HUES64 (cell line): ENCODE measurements at regions not wholly inside any gene's neighbourhood (a gene's known extent, or its start where the extent isn't known, plus 50 kb on each side); places are given as distances from the start of the nearest gene placed in this dataset.

Experiments
- H3K27ac ChIP-seq: 2 replicates; pipeline ENCODE4 v1.7.0; 2013; ENCODE audit warnings: low read depth, low read length, inconsistent platforms
- H3K27me3 ChIP-seq: 2 replicates; pipeline ENCODE4 v1.6.1; 2013; ENCODE audit warnings: mild to moderate bottlenecking, low read length; ENCODE audit not compliant: insufficient read depth
- H3K36me3 ChIP-seq: 2 replicates; pipeline ENCODE4 v1.6.1; 2013; ENCODE audit warnings: mild to moderate bottlenecking, low read length; ENCODE audit not compliant: insufficient read depth
- H3K4me1 ChIP-seq: 2 replicates; pipeline ENCODE4 v1.6.1; 2013; ENCODE audit warnings: mild to moderate bottlenecking, low read length, moderate library complexity; ENCODE audit not compliant: insufficient read depth
- H3K4me3 ChIP-seq: 2 replicates; pipeline ENCODE4 v1.5.1; 2013; ENCODE audit warnings: mild to moderate bottlenecking, low read length, moderate library complexity
- H3K9ac ChIP-seq: 2 replicates; pipeline ENCODE4 v1.6.1; 2013; ENCODE audit warnings: mild to moderate bottlenecking, low read depth, low read length
- H3K9me3 ChIP-seq: 2 replicates; pipeline ENCODE4 v1.6.1; 2013; ENCODE audit warnings: low read depth, low read length; ENCODE audit not compliant: insufficient read depth
- WGBS: fragments of 150-250, 120-280 bp; methylation state at CpG from one replicate; pipeline ENCODE4 v1.1.7; 2013; ENCODE audit warnings: missing lambda C conversion rate; 5-methylcytosine and 5-hydroxymethylcytosine counted together

DNA sequence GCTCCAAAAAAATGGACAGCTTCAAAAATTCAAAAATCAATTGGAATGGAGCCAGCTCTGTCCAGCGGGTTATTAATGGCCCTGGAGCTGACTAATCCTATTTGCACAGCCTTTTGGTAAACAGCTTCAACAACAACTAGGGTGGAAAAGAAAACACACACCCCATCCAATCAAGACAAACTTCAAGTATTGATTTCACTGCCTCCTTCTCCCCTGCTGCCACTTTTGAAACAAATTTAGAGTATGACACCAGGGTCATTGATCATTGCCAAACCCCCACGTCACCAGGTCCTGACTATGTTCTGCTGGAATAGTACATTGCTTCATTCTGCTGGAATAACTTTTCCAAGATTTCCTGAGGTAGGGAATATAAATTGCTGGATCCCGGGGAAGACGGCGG, 56.8 kb upstream of the GTF3A start:
- Histone ChIP-seq H3K27me3 (peaks cover 9% of the 10 kb centered on the region; the same call in 1 of the 2 replicates), H3K9ac (no peak overlapping the region), H3K36me3 (no peaks in the 10 kb centered on the region), H3K27ac (no peak overlapping the region), H3K4me1 (no peaks in the 10 kb centered on the region), H3K9me3 (no peaks in the 10 kb centered on the region), H3K4me3 (no peak overlapping the region)
- 92% methylated on average over 5 of the region's 5 CpGs for WGBS

DNA sequence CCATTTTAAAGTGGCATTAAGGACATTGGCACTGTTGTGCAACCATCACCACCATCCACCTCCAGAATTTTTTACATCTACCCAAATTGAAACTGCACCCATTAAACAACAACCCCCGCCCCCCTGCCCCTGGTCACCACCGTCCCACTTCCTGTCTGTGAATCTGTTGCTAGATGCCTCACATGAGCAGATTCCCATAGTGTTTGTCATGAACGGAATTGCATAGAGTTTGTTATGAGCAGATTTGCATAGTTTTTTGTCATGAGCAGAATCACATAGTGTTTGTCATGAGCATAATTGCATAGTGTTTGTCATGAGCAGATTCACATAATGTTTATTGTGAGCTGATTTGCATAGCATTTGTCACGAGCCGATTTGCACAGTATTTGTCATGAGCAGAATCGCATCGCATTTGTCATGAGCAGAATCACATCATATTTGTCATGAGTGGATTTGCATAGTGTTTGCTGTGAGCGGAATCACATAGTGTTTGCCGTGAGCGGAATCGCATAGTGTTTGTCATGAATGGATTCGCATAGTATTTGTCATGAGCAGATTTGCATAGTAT, 54.0 kb upstream of the GTF3A start:
- Histone ChIP-seq H3K4me1 (no peaks in the 10 kb centered on the region), H3K27ac (no peak overlapping the region), H3K36me3 (no peaks in the 10 kb centered on the region), H3K27me3 (peaks cover 15% of the 10 kb centered on the region), H3K9ac (no peak overlapping the region), H3K9me3 (no peaks in the 10 kb centered on the region), H3K4me3 (no peak overlapping the region)
- 90% methylated on average over 12 of the region's 12 CpGs for WGBS

DNA sequence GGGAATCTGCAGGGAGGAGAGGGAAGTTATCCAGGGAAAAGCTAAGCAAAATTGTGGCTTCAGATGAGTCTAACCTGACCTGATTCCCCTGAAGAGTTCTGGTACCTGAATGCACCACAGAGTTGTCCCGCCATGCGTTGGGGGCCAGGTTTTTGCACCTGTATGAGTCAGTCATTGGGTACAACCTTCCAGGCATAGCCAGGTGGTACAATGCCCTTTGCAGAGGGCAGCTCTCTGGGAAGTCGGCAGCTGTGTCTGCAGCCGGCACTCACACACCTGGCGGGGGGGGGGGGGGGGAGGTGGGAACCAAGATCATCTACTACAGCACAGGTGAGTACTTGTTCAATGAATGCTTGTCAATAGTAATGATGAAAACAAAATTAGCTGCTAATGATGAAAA, 52.5 kb upstream of the GTF3A start:
- Histone ChIP-seq H3K27me3 (peaks cover 15% of the 10 kb centered on the region), H3K4me3 (no peak overlapping the region)

DNA sequence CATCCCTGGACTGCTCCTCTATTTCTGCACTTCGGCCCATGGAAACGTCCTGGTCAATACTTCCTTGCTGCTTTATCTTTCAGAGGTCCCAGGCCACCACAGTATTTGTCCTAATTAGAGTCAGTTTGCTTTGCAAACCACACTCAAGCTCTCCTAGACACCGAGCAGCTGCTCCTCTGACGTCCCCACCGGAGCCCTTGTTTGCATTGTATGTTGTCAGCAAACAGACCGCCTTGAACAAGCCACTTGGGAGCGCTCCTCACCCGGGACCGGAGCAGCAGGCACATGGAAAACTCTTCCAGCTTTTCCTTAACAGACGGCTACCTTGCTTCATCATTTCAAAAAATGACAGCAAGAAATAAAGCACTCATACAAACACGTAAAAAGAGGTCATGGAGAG, 51.5 kb upstream of the GTF3A start:
- 53% methylated on average over 11 of the region's 11 CpGs for WGBS
- Histone ChIP-seq H3K9me3 (no peaks in the 10 kb centered on the region), H3K27me3 (peaks cover 15% of the 10 kb centered on the region), H3K4me1 (no peaks in the 10 kb centered on the region), H3K36me3 (no peaks in the 10 kb centered on the region), H3K9ac (no peak overlapping the region), H3K27ac (no peak overlapping the region), H3K4me3 (no peak overlapping the region)

More for the DNA sequence above, 52.5 kb upstream of the GTF3A start:
- Histone ChIP-seq H3K9ac (no peak overlapping the region), H3K4me1 (no peaks in the 10 kb centered on the region), H3K27ac (no peak overlapping the region), H3K9me3 (no peaks in the 10 kb centered on the region), H3K36me3 (no peaks in the 10 kb centered on the region)
- WGBS = 95% methylated on average over 5 of the region's 5 CpGs

DNA sequence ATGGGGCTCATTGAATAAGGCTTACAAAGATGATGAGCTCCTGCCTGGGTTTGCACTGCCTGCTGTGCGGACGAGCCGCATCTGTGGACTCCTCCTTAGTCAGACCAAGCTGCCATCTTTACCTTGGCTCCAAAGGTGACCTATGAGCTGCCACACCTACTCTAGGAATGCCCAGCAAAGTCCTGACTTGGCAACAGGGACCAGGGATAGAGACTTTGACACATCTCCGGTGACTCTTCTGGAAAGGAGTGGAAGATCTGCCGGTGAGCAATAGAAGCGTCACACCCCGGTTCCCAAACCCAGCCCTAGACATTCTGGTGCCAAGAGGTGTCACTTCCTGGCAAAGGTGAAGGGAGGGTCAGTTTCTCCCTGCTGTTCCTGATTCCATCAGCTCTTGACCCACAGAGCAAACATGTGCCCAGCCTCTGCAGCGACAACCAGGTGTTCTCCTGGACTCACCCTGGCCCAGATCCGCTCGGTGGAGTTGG, 50.2 kb upstream of the GTF3A start:
- Histone ChIP-seq H3K36me3 (no peaks in the 10 kb centered on the region), H3K4me3 (no peak overlapping the region), H3K9ac (no peak overlapping the region), H3K4me1 (no peaks in the 10 kb centered on the region), H3K27ac (no peak overlapping the region), H3K27me3 (peaks cover 15% of the 10 kb centered on the region), H3K9me3 (no peaks in the 10 kb centered on the region)
- WGBS = 93% methylated on average over 10 of the region's 10 CpGs
